HCT116 (cell line): ENCODE measurements at regions not wholly inside any gene's neighbourhood (a gene's known extent, or its start where the extent isn't known, plus 50 kb on each side); places are given as distances from the start of the nearest gene placed in this dataset.

ENCODE experiments used
- CEBPB ChIP-seq: IDR thresholded peaks from 2 replicates; pipeline ENCODE4 v1.6.1; 2012; ENCODE audit warnings: low read depth
- CTCF ChIP-seq, 3 experiments: fragments of 200-600 bp in 1 of 3; sonication (generic) in 1 of 3; IDR thresholded peaks in 2 of 3; conservative IDR thresholded peaks in 1 of 3; 2 replicates each; pipeline ENCODE4 v1.5.1; 2012 to 2017; ENCODE audit warnings: low read depth in 2 of 3, low read length in 2 of 3, antibody characterized with exemption in 1 of 3, borderline replicate concordance in 1 of 3, control low read depth in 1 of 3, mild to moderate bottlenecking in 1 of 3, mixed read lengths in 1 of 3, mixed run types in 1 of 3, moderate library complexity in 1 of 3; ENCODE audit not compliant: insufficient read depth in 1 of 3
- POLR2A ChIP-seq: IDR thresholded peaks from 2 replicates; pipeline ENCODE4 v1.7.0; 2011; ENCODE audit warnings: borderline replicate concordance; ENCODE audit not compliant: insufficient read depth, insufficient read length; ENCODE audit errors: extremely low read depth

GRCh38 chr6:4433199-4433598, 297.8 kb upstream of the ECI2 start:
- TF ChIP-seq CEBPB = no peak
- TF ChIP-seq CTCF (IDR thresholded peaks at IDR 0.05 in 2 of 3, conservative IDR thresholded peaks at IDR 0.05 in 1 of 3; ENCODE audit: borderline replicate concordance in 1 of 3, insufficient read depth in 1 of 3, low read depth in 2 of 3, low read length in 2 of 3) = no peak
- no peak for TF ChIP-seq POLR2A
